NCI-H748 (cell line): ENCODE measurements at regions not wholly inside any gene's neighbourhood (a gene's known extent, or its start where the extent isn't known, plus 50 kb on each side); places are given as distances from the start of the nearest gene placed in this dataset.

Experiments used
- DNase-seq: peaks from one replicate; lab custom pipeline; 2025; ENCODE audit not compliant: unreplicated experiment; lab: John Stamatoyannopoulos, UW

GRCh38 chr2:144217853-144218633 lies 301.9 kb downstream of the ZEB2 start:
- DNase-seq, result peak; percentile 93

DNA sequence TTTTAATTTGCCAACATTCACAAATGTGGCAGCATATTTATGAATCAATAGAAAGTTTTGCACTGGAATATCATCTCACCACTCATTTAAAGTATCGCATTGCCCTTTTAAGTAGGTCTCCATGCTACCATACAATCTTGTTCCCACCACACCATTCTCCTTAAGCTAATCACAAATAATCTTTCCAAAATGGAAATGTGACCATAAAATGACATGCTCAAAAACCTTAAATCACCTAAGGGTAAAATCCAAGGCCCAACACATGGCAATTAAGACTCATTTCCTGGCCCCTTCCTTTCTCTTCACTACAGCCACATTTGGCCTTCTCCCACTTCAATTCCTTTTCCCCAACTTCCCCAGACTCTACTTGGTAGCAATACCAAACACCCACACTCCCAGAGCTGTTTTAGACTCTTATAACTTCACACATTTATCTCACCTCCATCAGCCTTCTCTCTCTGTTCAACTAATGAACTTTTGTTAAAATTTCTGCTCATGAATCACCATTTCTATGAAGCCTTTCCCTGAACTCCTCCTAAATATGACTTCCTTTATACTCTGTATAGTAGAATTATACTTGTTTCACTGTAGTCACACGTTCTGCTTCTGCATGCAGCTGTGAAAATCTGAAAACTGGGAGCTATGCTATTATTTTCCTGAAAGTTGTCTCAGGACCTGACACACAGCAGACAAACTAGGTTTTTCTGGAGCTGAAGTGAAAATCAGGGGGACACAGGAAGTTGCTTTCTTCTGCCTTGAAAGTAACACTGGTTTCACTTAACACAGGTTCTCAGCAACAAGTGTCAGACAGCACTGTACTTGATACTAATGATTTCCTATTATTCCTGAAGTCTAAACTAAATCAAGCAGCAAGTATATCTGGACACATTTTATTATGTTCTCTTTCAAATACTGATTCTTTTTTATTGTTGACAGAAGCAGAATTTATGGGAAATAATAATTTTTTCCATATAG lies 303.9 kb downstream of the ZEB2 start:
- no peak for DNase-seq

DNA sequence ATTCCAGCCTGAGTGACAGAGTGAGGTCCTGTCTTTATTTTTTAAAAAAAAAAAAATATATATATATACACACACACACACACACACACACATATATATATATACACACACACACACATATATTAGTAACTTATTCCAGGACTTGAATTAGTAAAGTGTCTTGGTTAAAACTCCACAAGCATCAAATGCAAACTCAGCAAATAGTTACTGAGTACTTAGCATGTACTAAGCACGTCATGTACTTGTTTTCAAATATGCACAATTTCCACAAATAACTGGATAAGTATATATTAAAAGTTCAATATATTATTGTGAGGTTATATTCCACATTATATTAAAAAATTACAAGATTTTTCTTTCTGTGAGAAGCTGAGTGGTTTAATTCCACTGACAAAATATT lies 304.7 kb downstream of the ZEB2 start:
- no peak for DNase-seq

GRCh38 chr2:144213797-144214196 lies 306.1 kb downstream of the ZEB2 start:
- no peak for DNase-seq

GRCh38 chr2:144211826-144212225 lies 308.1 kb downstream of the ZEB2 start:
- peak; percentile 6 for DNase-seq

GRCh38 chr2:144211065-144211464 lies 308.9 kb downstream of the ZEB2 start:
- DNase-seq, result no peak

- DNase-seq, result no peak
Measured at GRCh38 chr2:144210076-144210475, 309.8 kb downstream of the ZEB2 start.

DNA sequence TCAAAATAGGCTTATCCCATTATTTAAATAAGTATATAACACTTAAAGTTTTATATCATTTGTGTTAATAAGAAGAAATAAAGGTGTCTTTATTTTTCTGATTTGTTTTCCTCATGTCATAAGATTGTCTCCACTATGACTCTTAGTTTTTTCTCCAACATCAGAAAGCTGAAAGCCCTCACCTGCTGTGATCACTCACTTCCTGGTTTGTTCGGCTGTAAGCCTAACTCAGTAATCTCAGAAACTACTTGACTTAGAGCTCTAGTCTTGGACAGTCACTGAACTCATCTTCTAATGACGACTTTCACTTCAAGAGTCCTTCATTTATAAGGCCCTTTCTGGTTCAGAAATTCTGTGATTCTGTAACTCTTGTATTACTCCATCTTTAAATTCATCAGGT lies 311.0 kb downstream of the ZEB2 start:
- DNase-seq, result no peak

GRCh38 chr2:144206019-144206418 lies 313.9 kb downstream of the ZEB2 start:
- no peak for DNase-seq

- no peak for DNase-seq
Measured at GRCh38 chr2:144201868-144202468, 318.0 kb downstream of the ZEB2 start.

GRCh38 chr2:144201126-144201525 lies 318.8 kb downstream of the ZEB2 start:
- no peak for DNase-seq

DNA sequence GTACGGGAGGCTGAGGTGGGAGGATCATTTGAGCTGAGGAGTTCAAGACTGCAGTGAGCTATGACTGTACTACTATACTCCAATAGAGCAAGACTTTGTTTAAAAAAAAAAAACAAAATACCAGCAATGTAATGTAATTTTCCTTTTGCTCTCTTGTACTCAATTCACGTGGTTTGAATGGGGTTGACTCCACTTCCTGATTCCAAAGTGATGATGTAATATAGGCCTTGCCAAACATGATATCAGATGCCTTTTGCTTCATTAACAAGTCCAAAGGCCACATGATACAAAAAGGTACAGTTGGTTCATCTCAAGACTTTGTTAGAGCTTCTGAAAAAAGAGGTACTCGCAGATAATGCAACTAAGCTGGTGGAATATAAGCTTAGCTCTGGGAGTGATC lies 321.8 kb downstream of the ZEB2 start:
- DNase-seq, result no peak

- DNase-seq, result no peak
Measured at GRCh38 chr2:144194326-144195071, 325.4 kb downstream of the ZEB2 start.

DNA sequence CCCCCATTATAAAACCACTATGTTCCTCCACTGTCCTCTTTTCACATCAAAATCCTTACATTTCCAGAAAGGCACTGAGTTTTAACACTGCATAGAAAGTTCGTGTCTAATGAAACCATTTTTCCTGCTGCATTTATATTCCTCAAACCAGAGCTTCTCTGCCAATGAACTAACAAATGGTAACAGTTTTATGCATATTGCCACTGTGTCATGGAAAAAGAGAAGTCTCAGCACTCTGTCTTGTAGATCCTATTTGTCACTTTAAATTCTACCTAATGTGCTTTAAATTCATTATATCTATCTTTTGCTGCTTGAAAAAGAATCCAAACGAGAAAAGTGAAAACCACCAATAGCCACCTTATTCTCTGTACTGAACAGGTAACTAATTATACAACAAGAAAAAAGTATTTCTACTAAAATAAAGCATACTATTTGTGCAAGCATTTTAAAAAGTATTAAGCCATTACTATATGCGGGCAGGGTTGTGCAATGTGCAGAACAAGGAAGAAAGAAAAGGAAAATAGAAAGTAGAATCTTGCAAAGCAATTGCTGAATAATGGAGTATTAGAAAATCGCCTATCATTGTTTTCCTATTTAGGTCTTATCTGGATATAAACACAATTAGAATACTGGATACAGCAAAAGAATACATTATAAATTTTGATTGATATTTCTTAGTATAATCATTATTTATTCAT lies 328.9 kb downstream of the ZEB2 start:
- no peak for DNase-seq

DNA sequence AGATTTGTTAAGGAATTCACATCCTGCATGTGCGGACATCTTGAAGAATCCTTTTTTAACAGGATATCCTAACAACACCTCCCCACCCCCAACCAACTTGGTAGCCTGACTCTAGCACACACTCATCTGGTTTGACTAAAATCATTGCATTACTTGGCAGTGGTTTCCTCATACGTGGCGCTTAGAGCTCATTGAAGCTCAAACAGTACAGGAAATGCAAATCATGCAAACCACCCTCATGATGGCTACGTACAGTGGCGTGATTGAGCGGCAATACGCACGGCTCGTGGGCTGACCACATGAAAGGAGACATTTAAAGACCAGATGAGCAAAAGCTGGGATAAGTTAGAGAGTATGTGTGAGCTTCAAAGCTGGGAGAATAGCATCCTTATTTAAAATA lies 336.2 kb downstream of the ZEB2 start:
- DNase-seq, result no peak

GRCh38 chr2:144181001-144181400 lies 338.9 kb downstream of the ZEB2 start:
- no peak for DNase-seq

- DNase-seq, result no peak
Measured at GRCh38 chr2:144180131-144180530, 339.8 kb downstream of the ZEB2 start.

DNA sequence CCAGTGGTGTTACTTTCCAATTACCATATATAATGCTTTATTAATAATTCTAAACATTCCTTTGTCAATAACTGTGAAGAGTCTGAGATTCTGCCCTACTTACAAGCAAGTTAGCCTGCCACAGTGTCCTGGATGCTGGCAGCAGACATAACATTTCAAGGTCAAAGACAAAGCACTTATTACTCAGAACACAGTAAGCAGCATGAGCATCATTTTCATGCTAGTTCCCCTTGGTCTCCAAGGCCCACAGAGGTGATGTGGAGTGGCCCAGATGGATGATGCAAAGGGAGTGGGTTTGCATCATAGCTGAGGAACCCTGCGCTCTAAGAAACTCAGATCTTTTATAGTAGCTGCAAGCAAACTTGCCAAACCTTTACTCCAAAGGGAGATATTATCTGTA lies 349.7 kb downstream of the ZEB2 start:
- no peak for DNase-seq

GRCh38 chr2:144166743-144167142 lies 353.2 kb downstream of the ZEB2 start:
- DNase-seq, result no peak

- DNase-seq, result no peak
Measured at GRCh38 chr2:144165599-144166250, 354.2 kb downstream of the ZEB2 start.
